ENCODE measurements at regions not wholly inside any gene's neighbourhood (a gene's known extent, or its start where the extent isn't known, plus 50 kb on each side); places are given as distances from the start of the nearest gene placed in this dataset.

GRCh38 chr10:131642966-131643365 is 257.8 kb upstream of the PPP2R2D start:
- no peak overlapping the region for H3K4me2 ChIP-seq (ENCODE audit: low read depth, low read length)

GRCh38 chr10:131644289-131644688 is 256.5 kb upstream of the PPP2R2D start:
- no peaks in the 10 kb centered on the region for H3F3A ChIP-seq (ENCODE audit: insufficient read depth, low read length)
- no peaks in the 10 kb centered on the region for H3K79me2 ChIP-seq (ENCODE audit: low read length)
- no peaks in the 10 kb centered on the region for H3K9me3 ChIP-seq (replicated peaks; ENCODE audit: insufficient read depth, low read length)
- H3K4me3 ChIP-seq (ENCODE audit: low read length), result peak overlapping the region; percentile 38; the same call in 1 of the 2 replicates
- H3K27ac ChIP-seq (ENCODE audit: low read length), result no peak overlapping the region
- no peaks in the 10 kb centered on the region for H3K9me2 ChIP-seq (replicated peaks; ENCODE audit: insufficient read depth, low read length)
- H3K4me1 ChIP-seq (ENCODE audit: low read length), result no peaks in the 10 kb centered on the region
- DNase-seq, result no peak
- no peak overlapping the region for H3K9ac ChIP-seq (ENCODE audit: low read length)
- no peaks in the 10 kb centered on the region for H3K36me3 ChIP-seq (replicated peaks; ENCODE audit: insufficient read depth, low read length)
- TF ChIP-seq CTCF (IDR thresholded peaks at IDR 0.05; ENCODE audit: low read length), result no peak
- TF ChIP-seq EZH2 (optimal IDR thresholded peaks at IDR 0.05; ENCODE audit: low read depth, low read length), result no peak
- TF ChIP-seq EZH2phosphoT487 (IDR thresholded peaks at IDR 0.05; ENCODE audit: low read length), result no peak
- no peaks in the 10 kb centered on the region for H4K20me1 ChIP-seq (ENCODE audit: insufficient read depth, low read length)
- peak overlapping the region; percentile 30; the same call in 1 of the 2 replicates for H3K4me2 ChIP-seq (ENCODE audit: low read depth, low read length)
- H3K27me3 ChIP-seq (replicated peaks; ENCODE audit: insufficient read depth, low read length), result peaks cover 13% of the 10 kb centered on the region
- no peak overlapping the region for H2AFZ ChIP-seq (ENCODE audit: low read length)

More at GRCh38 chr10:131642966-131643365, 257.8 kb upstream of the PPP2R2D start:
- Histone ChIP-seq H4K20me1 (ENCODE audit: insufficient read depth, low read length) (no peaks in the 10 kb centered on the region), H3K9me3 (replicated peaks; ENCODE audit: insufficient read depth, low read length) (no peaks in the 10 kb centered on the region), H2AFZ (ENCODE audit: low read length) (no peak overlapping the region), H3K4me1 (ENCODE audit: low read length) (no peaks in the 10 kb centered on the region), H3K79me2 (ENCODE audit: low read length) (no peaks in the 10 kb centered on the region), H3K9ac (ENCODE audit: low read length) (no peak overlapping the region), H3K27ac (ENCODE audit: low read length) (no peak overlapping the region), H3K4me3 (ENCODE audit: low read length) (no peak overlapping the region), H3K36me3 (replicated peaks; ENCODE audit: insufficient read depth, low read length) (no peaks in the 10 kb centered on the region), H3K9me2 (replicated peaks; ENCODE audit: insufficient read depth, low read length) (no peaks in the 10 kb centered on the region), H3F3A (ENCODE audit: insufficient read depth, low read length) (no peaks in the 10 kb centered on the region), H3K27me3 (replicated peaks; ENCODE audit: insufficient read depth, low read length) (peaks cover 13% of the 10 kb centered on the region)
- no peak for TF ChIP-seq EZH2 (optimal IDR thresholded peaks at IDR 0.05; ENCODE audit: low read depth, low read length)
- TF ChIP-seq EZH2phosphoT487 (IDR thresholded peaks at IDR 0.05; ENCODE audit: low read length), result no peak
- TF ChIP-seq CTCF (IDR thresholded peaks at IDR 0.05; ENCODE audit: low read length), result no peak
- DNase-seq, result no peak

GRCh38 chr10:131644864-131645658 is 255.7 kb upstream of the PPP2R2D start:
- Histone ChIP-seq H2AFZ (ENCODE audit: low read length) (no peak overlapping the region), H3F3A (ENCODE audit: insufficient read depth, low read length) (no peaks in the 10 kb centered on the region), H3K27me3 (replicated peaks; ENCODE audit: insufficient read depth, low read length) (peaks cover 13% of the 10 kb centered on the region), H3K4me1 (ENCODE audit: low read length) (no peaks in the 10 kb centered on the region), H3K9ac (ENCODE audit: low read length) (no peak overlapping the region), H4K20me1 (ENCODE audit: insufficient read depth, low read length) (no peaks in the 10 kb centered on the region), H3K9me2 (replicated peaks; ENCODE audit: insufficient read depth, low read length) (no peaks in the 10 kb centered on the region), H3K27ac (ENCODE audit: low read length) (no peak overlapping the region), H3K79me2 (ENCODE audit: low read length) (no peaks in the 10 kb centered on the region), H3K9me3 (replicated peaks; ENCODE audit: insufficient read depth, low read length) (no peaks in the 10 kb centered on the region), H3K4me3 (ENCODE audit: low read length) (no peak overlapping the region), H3K36me3 (replicated peaks; ENCODE audit: insufficient read depth, low read length) (no peaks in the 10 kb centered on the region), H3K4me2 (ENCODE audit: low read depth, low read length) (no peak overlapping the region; the same call in 1 of the 2 replicates)
- no peak for DNase-seq
- no peak for TF ChIP-seq EZH2phosphoT487 (IDR thresholded peaks at IDR 0.05; ENCODE audit: low read length)
- TF ChIP-seq CTCF (IDR thresholded peaks at IDR 0.05; ENCODE audit: low read length), result no peak
- no peak for TF ChIP-seq EZH2 (optimal IDR thresholded peaks at IDR 0.05; ENCODE audit: low read depth, low read length)

All from MM.1S (cell line).